ENCODE measurements at regions not wholly inside any gene's neighbourhood (a gene's known extent, or its start where the extent isn't known, plus 50 kb on each side); places are given as distances from the start of the nearest gene placed in this dataset.
"Not testable (repeated sequence)": the region's sequence is repeated elsewhere in the genome, so short reads cannot be mapped to it uniquely, and the experiment has no call there.

- Histone ChIP-seq H3K27me3 (ENCODE audit: low read length) (no peaks in the 10 kb centered on the region), H3K27ac (ENCODE audit: low read length) (no peak overlapping the region), H3K9me2 (replicated peaks; ENCODE audit: low read length) (no peaks in the 10 kb centered on the region), H3K36me3 (ENCODE audit: low read depth, low read length) (no peaks in the 10 kb centered on the region), H2AFZ (ENCODE audit: low read length) (no peak overlapping the region), H3K9me3 (ENCODE audit: low read length) (no peaks in the 10 kb centered on the region), H3K79me2 (ENCODE audit: low read length) (no peaks in the 10 kb centered on the region), H3F3A (ENCODE audit: low read length, unreplicated experiment) (peaks cover 12% of the 10 kb centered on the region), H3K4me2 (ENCODE audit: low read length) (no peak overlapping the region), H3K9ac (ENCODE audit: low read length) (no peak overlapping the region), H4K20me1 (ENCODE audit: low read length) (no peaks in the 10 kb centered on the region), H3K4me3 (ENCODE audit: low read length) (no peak overlapping the region), H3K4me1 (ENCODE audit: insufficient read depth, low read length) (peaks cover 29% of the 10 kb centered on the region)
- ATAC-seq = no peak
- ChIA-PET CTCF (no interaction called here), POLR2A (ENCODE audit: unreplicated experiment) (no interaction called here)
- TF ChIP-seq EZH2phosphoT487 (IDR thresholded peaks at IDR 0.05; ENCODE audit: borderline replicate concordance, low read length) = no peak
- no peak for TF ChIP-seq EZH2 (IDR thresholded peaks at IDR 0.05; ENCODE audit: low read length, unreplicated experiment)
- TF ChIP-seq CTCF (conservative IDR thresholded peaks at IDR 0.05; ENCODE audit: low read depth, low read length) = no peak
- no TSS peak for BruUV-seq (replicated peaks)
- intact Hi-C loops (cut with micrococcal nuclease) = loop anchor here (5.0 kb wide), 1 partner anchor 389 kb away; no protein-coding TSS in a partner anchor
- DNase-seq = no peak
These were observed 648.3 kb upstream of the NECTIN3 start for GRCh38 chr3:110423276-110423675.

- ChIA-PET CTCF (no interaction called here), POLR2A (ENCODE audit: unreplicated experiment) (no interaction called here)
- no peak for TF ChIP-seq EZH2phosphoT487 (IDR thresholded peaks at IDR 0.05; ENCODE audit: borderline replicate concordance, low read length)
- no peak for TF ChIP-seq CTCF (conservative IDR thresholded peaks at IDR 0.05; ENCODE audit: low read depth, low read length)
- no peak for TF ChIP-seq EZH2 (IDR thresholded peaks at IDR 0.05; ENCODE audit: low read length, unreplicated experiment)
- Histone ChIP-seq H3K9ac (ENCODE audit: low read length) (no peak overlapping the region), H3K79me2 (ENCODE audit: low read length) (no peaks in the 10 kb centered on the region), H2AFZ (ENCODE audit: low read length) (no peak overlapping the region), H3K4me3 (ENCODE audit: low read length) (no peak overlapping the region), H3K9me2 (replicated peaks; ENCODE audit: low read length) (no peaks in the 10 kb centered on the region), H3K27me3 (ENCODE audit: low read length) (no peaks in the 10 kb centered on the region), H3K36me3 (ENCODE audit: low read depth, low read length) (no peaks in the 10 kb centered on the region), H3K27ac (ENCODE audit: low read length) (no peak overlapping the region), H4K20me1 (ENCODE audit: low read length) (no peaks in the 10 kb centered on the region), H3K9me3 (ENCODE audit: low read length) (no peaks in the 10 kb centered on the region), H3K4me1 (ENCODE audit: insufficient read depth, low read length) (no peaks in the 10 kb centered on the region), H3F3A (ENCODE audit: low read length, unreplicated experiment) (no peaks in the 10 kb centered on the region), H3K4me2 (ENCODE audit: low read length) (no peak overlapping the region)
- BruUV-seq (replicated peaks) = no TSS peak
- intact Hi-C loops (cut with micrococcal nuclease) = no loop called here
- no peak for ATAC-seq
- no peak for DNase-seq
These were observed 641.5 kb upstream of the NECTIN3 start for GRCh38 chr3:110430146-110430545.

GRCh38 chr3:110436209-110436608 lies 635.4 kb upstream of the NECTIN3 start:
- POLR2A ChIA-PET (ENCODE audit: unreplicated experiment) = no interaction called here

GRCh38 chr3:110440066-110440653 lies 631.5 kb upstream of the NECTIN3 start:
- H3K27me3 ChIP-seq (ENCODE audit: low read length); H3K9me2 ChIP-seq (replicated peaks; ENCODE audit: low read length); ATAC-seq; H3K79me2 ChIP-seq (ENCODE audit: low read length); H3K4me2 ChIP-seq (ENCODE audit: low read length); H3F3A ChIP-seq (ENCODE audit: low read length, unreplicated experiment); H3K9ac ChIP-seq (ENCODE audit: low read length); H2AFZ ChIP-seq (ENCODE audit: low read length); H3K4me3 ChIP-seq (ENCODE audit: low read length); CTCF ChIA-PET; BruUV-seq (replicated peaks); DNase-seq; intact Hi-C loops (cut with micrococcal nuclease); H4K20me1 ChIP-seq (ENCODE audit: low read length); H3K36me3 ChIP-seq (ENCODE audit: low read depth, low read length); H3K27ac ChIP-seq (ENCODE audit: low read length); POLR2A ChIA-PET (ENCODE audit: unreplicated experiment); H3K9me3 ChIP-seq (ENCODE audit: low read length); H3K4me1 ChIP-seq (ENCODE audit: insufficient read depth, low read length): not testable (repeated sequence)

More at GRCh38 chr3:110436209-110436608, 635.4 kb upstream of the NECTIN3 start:
- Histone ChIP-seq H3K27me3 (ENCODE audit: low read length) (no peaks in the 10 kb centered on the region), H3K4me2 (ENCODE audit: low read length) (no peak overlapping the region), H3K9me3 (ENCODE audit: low read length) (no peaks in the 10 kb centered on the region), H3K9ac (ENCODE audit: low read length) (no peak overlapping the region), H2AFZ (ENCODE audit: low read length) (no peak overlapping the region), H3K9me2 (replicated peaks; ENCODE audit: low read length) (no peaks in the 10 kb centered on the region), H3F3A (ENCODE audit: low read length, unreplicated experiment) (no peaks in the 10 kb centered on the region), H3K4me1 (ENCODE audit: insufficient read depth, low read length) (no peaks in the 10 kb centered on the region), H3K36me3 (ENCODE audit: low read depth, low read length) (no peaks in the 10 kb centered on the region), H3K4me3 (ENCODE audit: low read length) (no peak overlapping the region), H3K27ac (ENCODE audit: low read length) (no peak overlapping the region), H3K79me2 (ENCODE audit: low read length) (no peaks in the 10 kb centered on the region), H4K20me1 (ENCODE audit: low read length) (no peaks in the 10 kb centered on the region)
- intact Hi-C loops (cut with micrococcal nuclease) = no loop called here
- ATAC-seq (no peak), DNase-seq (no peak)
- no TSS peak for BruUV-seq (replicated peaks)
- CTCF ChIA-PET = no interaction called here
- no peak for TF ChIP-seq EZH2phosphoT487 (IDR thresholded peaks at IDR 0.05; ENCODE audit: borderline replicate concordance, low read length)
- no peak for TF ChIP-seq EZH2 (IDR thresholded peaks at IDR 0.05; ENCODE audit: low read length, unreplicated experiment)
- no peak for TF ChIP-seq CTCF (conservative IDR thresholded peaks at IDR 0.05; ENCODE audit: low read depth, low read length)

Measured in PC-3 (cell line).